Hepatocyte (in vitro differentiated cells): ENCODE measurements at regions not wholly inside any gene's neighbourhood (a gene's known extent, or its start where the extent isn't known, plus 50 kb on each side); places are given as distances from the start of the nearest gene placed in this dataset.

Source experiments
- DNase-seq: peaks from one replicate; pipeline ENCODE4 v3.0.0-alpha.2; 2016; ENCODE audit warnings: low spot score
- H2AFZ ChIP-seq: fragments of 200-600 bp; sonication (generic); 2 replicates; pipeline ENCODE4 v1.6.0; 2016; ENCODE audit warnings: antibody characterized with exemption, mild to moderate bottlenecking
- H3K27ac ChIP-seq: fragments of 200-600 bp; sonication (generic); 2 replicates; pipeline ENCODE4 v1.5.1; 2016; ENCODE audit warnings: mild to moderate bottlenecking
- H3K27me3 ChIP-seq: fragments of 200-600 bp; sonication (generic); 2 replicates; pipeline ENCODE4 v1.6.1; 2016
- H3K36me3 ChIP-seq: fragments of 200-600 bp; sonication (generic); replicated peaks from 2 replicates; pipeline ENCODE4 v1.5.1; 2016; ENCODE audit warnings: low read depth; ENCODE audit not compliant: insufficient read depth
- H3K4me1 ChIP-seq: fragments of 200-600 bp; sonication (generic); 2 replicates; pipeline ENCODE4 v1.5.1; 2016; ENCODE audit warnings: mild to moderate bottlenecking, moderate library complexity; ENCODE audit not compliant: insufficient read depth
- H3K4me2 ChIP-seq: fragments of 200-600 bp; sonication (generic); 2 replicates; pipeline ENCODE4 v1.6.0; 2016
- H3K4me3 ChIP-seq: fragments of 200-600 bp; sonication (generic); 2 replicates; pipeline ENCODE4 v1.5.1; 2016; ENCODE audit warnings: mild to moderate bottlenecking
- H3K79me2 ChIP-seq: fragments of 200-600 bp; sonication (generic); 2 replicates; pipeline ENCODE4 v1.6.0; 2017; ENCODE audit warnings: mild to moderate bottlenecking
- H3K9me2 ChIP-seq: fragments of 200-600 bp; sonication (generic); replicated peaks from 2 replicates; pipeline ENCODE4 v1.6.0; 2017; ENCODE audit warnings: mild to moderate bottlenecking; ENCODE audit not compliant: insufficient read depth
- H3K9me3 ChIP-seq: fragments of 200-600 bp; sonication (generic); 2 replicates; pipeline ENCODE4 v1.5.1; 2016; ENCODE audit warnings: low read depth, mild to moderate bottlenecking
- H4K20me1 ChIP-seq: fragments of 200-600 bp; sonication (generic); 2 replicates; pipeline ENCODE4 v1.6.0; 2016; ENCODE audit warnings: mild to moderate bottlenecking; ENCODE audit not compliant: insufficient read depth, poor library complexity, severe bottlenecking
- CTCF ChIP-seq: fragments of 200-600 bp; sonication (generic); IDR thresholded peaks from 2 replicates; pipeline ENCODE4 v1.5.1; 2016; ENCODE audit warnings: antibody characterized with exemption, mild to moderate bottlenecking; ENCODE audit not compliant: poor library complexity
- EZH2 ChIP-seq: fragments of 200-600 bp; sonication (generic); IDR thresholded peaks from 2 replicates; pipeline ENCODE4 v1.6.1; 2016; ENCODE audit warnings: antibody characterized with exemption, mild to moderate bottlenecking, borderline replicate concordance
- EZH2phosphoT487 ChIP-seq: fragments of 200-600 bp; sonication (generic); IDR thresholded peaks from one replicate; pipeline ENCODE4 v1.6.1; 2018; ENCODE audit warnings: antibody characterized with exemption, mild to moderate bottlenecking, low read depth, moderate library complexity; ENCODE audit not compliant: unreplicated experiment, severe bottlenecking
- WGBS: methylation state at CpG from one replicate; pipeline ENCODE4 v1.1.6; 2016; ENCODE audit warnings: low lambda C conversion rate; ENCODE audit errors: missing lambda C conversion rate; 5-methylcytosine and 5-hydroxymethylcytosine counted together

- Histone ChIP-seq H3K4me1 (no peaks in the 10 kb centered on the region), H4K20me1 (no peaks in the 10 kb centered on the region), H2AFZ (no peak overlapping the region), H3K79me2 (no peaks in the 10 kb centered on the region), H3K27me3 (no peaks in the 10 kb centered on the region), H3K4me3 (no peak overlapping the region), H3K36me3 (no peaks in the 10 kb centered on the region), H3K4me2 (no peak overlapping the region), H3K27ac (no peak overlapping the region), H3K9me2 (no peaks in the 10 kb centered on the region), H3K9me3 (no peaks in the 10 kb centered on the region)
- DNase-seq: no peak
- 94% methylated on average over 3 of the region's 3 CpGs for WGBS
- TF ChIP-seq CTCF (no peak), EZH2 (no peak), EZH2phosphoT487 (no peak)
Measured at GRCh38 chr22:48205790-48206189, 1443.3 kb downstream of the TBC1D22A start.

- TF ChIP-seq CTCF (no peak), EZH2phosphoT487 (no peak)
- no peak for DNase-seq
- no peak overlapping the region for H3K4me2 ChIP-seq
- H3K9me2 ChIP-seq: no peaks in the 10 kb centered on the region
- H3K4me1 ChIP-seq: no peaks in the 10 kb centered on the region
- H3K27me3 ChIP-seq: no peaks in the 10 kb centered on the region
- H4K20me1 ChIP-seq: no peaks in the 10 kb centered on the region
- WGBS: 86% methylated on average over 7 of the region's 7 CpGs
- no peak overlapping the region for H3K27ac ChIP-seq
- H3K79me2 ChIP-seq: no peaks in the 10 kb centered on the region
- H3K4me3 ChIP-seq: no peak overlapping the region
- no peak overlapping the region for H2AFZ ChIP-seq
- H3K9me3 ChIP-seq: no peaks in the 10 kb centered on the region
- no peaks in the 10 kb centered on the region for H3K36me3 ChIP-seq
Measured at GRCh38 chr22:48205161-48205560, 1442.7 kb downstream of the TBC1D22A start.

- DNase-seq: no peak
- H3K36me3 ChIP-seq: no peaks in the 10 kb centered on the region
Measured at GRCh38 chr22:48204296-48204695, 1441.8 kb downstream of the TBC1D22A start.

More at GRCh38 chr22:48204296-48204695, 1441.8 kb downstream of the TBC1D22A start:
- TF ChIP-seq EZH2phosphoT487: no peak
- no peak for TF ChIP-seq EZH2
- TF ChIP-seq CTCF: no peak
- no peaks in the 10 kb centered on the region for H3K9me3 ChIP-seq
- H3K79me2 ChIP-seq: no peaks in the 10 kb centered on the region
- H3K4me1 ChIP-seq: no peaks in the 10 kb centered on the region
- 63% methylated on average over 2 of the region's 2 CpGs for WGBS
- H3K4me2 ChIP-seq: no peak overlapping the region
- no peaks in the 10 kb centered on the region for H3K27me3 ChIP-seq
- H3K4me3 ChIP-seq: no peak overlapping the region
- H3K9me2 ChIP-seq: no peaks in the 10 kb centered on the region
- no peaks in the 10 kb centered on the region for H4K20me1 ChIP-seq
- no peak overlapping the region for H2AFZ ChIP-seq
- H3K27ac ChIP-seq: no peak overlapping the region
